ENCODE measurements at regions not wholly inside any gene's neighbourhood (a gene's known extent, or its start where the extent isn't known, plus 50 kb on each side); places are given as distances from the start of the nearest gene placed in this dataset.

- DNase-seq (ENCODE audit: low read depth), result no peak
Observed at GRCh38 chrX:69277369-69277990, 112.2 kb upstream of the PJA1 start.

GRCh38 chrX:69268611-69269010 is 103.4 kb upstream of the PJA1 start:
- no peak for DNase-seq (ENCODE audit: low read depth)

GRCh38 chrX:69264158-69264581 is 98.9 kb upstream of the PJA1 start:
- no peak for DNase-seq (ENCODE audit: low read depth)

GRCh38 chrX:69263251-69263820 is 98.1 kb upstream of the PJA1 start:
- DNase-seq (ENCODE audit: low read depth), result no peak

- no peak for DNase-seq (ENCODE audit: low read depth)
Observed at GRCh38 chrX:69262036-69262936, 97.0 kb upstream of the PJA1 start.

GRCh38 chrX:69260169-69260568 is 94.9 kb upstream of the PJA1 start:
- DNase-seq (ENCODE audit: low read depth), result no peak

GRCh38 chrX:69258893-69259292 is 93.6 kb upstream of the PJA1 start:
- DNase-seq (ENCODE audit: low read depth), result no peak

- no peak for DNase-seq (ENCODE audit: low read depth)
Observed at GRCh38 chrX:69257499-69258127, 92.4 kb upstream of the PJA1 start.

- no peak for DNase-seq (ENCODE audit: low read depth)
Observed at GRCh38 chrX:69256291-69256565, 91.0 kb upstream of the PJA1 start.

GRCh38 chrX:69255441-69256290 is 90.4 kb upstream of the PJA1 start:
- DNase-seq (ENCODE audit: low read depth), result no peak

- DNase-seq (ENCODE audit: low read depth), result no peak
Observed at GRCh38 chrX:69253821-69254220, 88.6 kb upstream of the PJA1 start.

GRCh38 chrX:69243276-69243675 is 78.0 kb upstream of the PJA1 start:
- DNase-seq (ENCODE audit: low read depth), result no peak

- DNase-seq (ENCODE audit: low read depth), result no peak
Observed at GRCh38 chrX:69238887-69239231, 73.6 kb upstream of the PJA1 start.

GRCh38 chrX:69238114-69238886 is 73.0 kb upstream of the PJA1 start:
- no peak for DNase-seq (ENCODE audit: low read depth)

GRCh38 chrX:69237236-69237635 is 72.0 kb upstream of the PJA1 start:
- no peak for DNase-seq (ENCODE audit: low read depth)

- DNase-seq (ENCODE audit: low read depth), result no peak
Observed at GRCh38 chrX:69236641-69237040, 71.4 kb upstream of the PJA1 start.

GRCh38 chrX:69234624-69235023 is 69.4 kb upstream of the PJA1 start:
- no peak for DNase-seq (ENCODE audit: low read depth)

- no peak for DNase-seq (ENCODE audit: low read depth)
Observed at GRCh38 chrX:69232945-69233344, 67.7 kb upstream of the PJA1 start.

GRCh38 chrX:69231903-69232302 is 66.7 kb upstream of the PJA1 start:
- DNase-seq (ENCODE audit: low read depth), result no peak

GRCh38 chrX:69229436-69229835 is 64.2 kb upstream of the PJA1 start:
- DNase-seq (ENCODE audit: low read depth), result no peak

GRCh38 chrX:69228732-69229131 is 63.5 kb upstream of the PJA1 start:
- DNase-seq (ENCODE audit: low read depth), result no peak

All from activated T-cell treated with anti-CD3 and anti-CD28 coated beads for 1 hour (primary cell).